ENCODE measurements at regions not wholly inside any gene's neighbourhood (a gene's known extent, or its start where the extent isn't known, plus 50 kb on each side); places are given as distances from the start of the nearest gene placed in this dataset.
A peak's percentile ranks its signal among the peaks of the same experiment; 100 is the strongest.

- 85% methylated on average over 12 of the region's 12 CpGs for WGBS
- Histone ChIP-seq H2BK15ac (ENCODE audit: low read depth, poor library complexity, severe bottlenecking) (no peak overlapping the region), H3K79me1 (replicated peaks; ENCODE audit: low read length, poor library complexity, severe bottlenecking) (no peaks in the 10 kb centered on the region), H2AK5ac (ENCODE audit: low read length, severe bottlenecking) (no peak overlapping the region), H2BK5ac (ENCODE audit: low read depth, low read length, poor library complexity, severe bottlenecking) (no peak overlapping the region), H3K27me3 (ENCODE audit: control insufficient read depth in 1 of 2, insufficient read depth in 1 of 2, low read length in 2 of 2) (peaks cover 0 to 3% of the 10 kb centered on the region in 2 experiments), H3K4me1 (ENCODE audit: control insufficient read depth, insufficient read depth, low read depth, low read length) (peaks cover 2% of the 10 kb centered on the region), H3K18ac (ENCODE audit: low read depth in 1 of 2, low read length in 2 of 2) (no peak overlapping the region), H3K9ac (ENCODE audit: low read length) (no peak overlapping the region), H3K36me3 (ENCODE audit: control insufficient read depth in 1 of 2, insufficient read depth in 2 of 2, low read depth in 1 of 2, low read length in 2 of 2) (peaks cover 0 to 6% of the 10 kb centered on the region in 2 experiments), H3K14ac (ENCODE audit: low read length in 2 of 2) (no peak overlapping the region), H3K27ac (ENCODE audit: low read length, poor library complexity, severe bottlenecking) (no peak overlapping the region), H2AFZ (ENCODE audit: low read depth, low read length) (no peak overlapping the region), H2BK12ac (ENCODE audit: low read length in 2 of 2) (no peak overlapping the region), H3K4me2 (ENCODE audit: low read length, poor library complexity, severe bottlenecking) (no peak overlapping the region), H3K4me3 (ENCODE audit: insufficient read depth in 1 of 2, low read depth in 1 of 2, low read length in 2 of 2) (no peak overlapping the region), H3K9me3 (ENCODE audit: control insufficient read depth, low read length) (peaks cover 5% of the 10 kb centered on the region), H4K91ac (ENCODE audit: low read length) (no peak overlapping the region), H4K8ac (ENCODE audit: low read length) (no peak overlapping the region), H2BK120ac (ENCODE audit: low read depth, low read length) (no peak overlapping the region), H3K23ac (ENCODE audit: low read length in 2 of 2) (no peak overlapping the region), H3K4ac (ENCODE audit: low read depth in 1 of 2, low read length in 2 of 2) (no peak overlapping the region)
- DNase-seq = no peak
Observed at GRCh38 chr11:71081704-71082230, 170.6 kb downstream of the SHANK2 start.

DNA sequence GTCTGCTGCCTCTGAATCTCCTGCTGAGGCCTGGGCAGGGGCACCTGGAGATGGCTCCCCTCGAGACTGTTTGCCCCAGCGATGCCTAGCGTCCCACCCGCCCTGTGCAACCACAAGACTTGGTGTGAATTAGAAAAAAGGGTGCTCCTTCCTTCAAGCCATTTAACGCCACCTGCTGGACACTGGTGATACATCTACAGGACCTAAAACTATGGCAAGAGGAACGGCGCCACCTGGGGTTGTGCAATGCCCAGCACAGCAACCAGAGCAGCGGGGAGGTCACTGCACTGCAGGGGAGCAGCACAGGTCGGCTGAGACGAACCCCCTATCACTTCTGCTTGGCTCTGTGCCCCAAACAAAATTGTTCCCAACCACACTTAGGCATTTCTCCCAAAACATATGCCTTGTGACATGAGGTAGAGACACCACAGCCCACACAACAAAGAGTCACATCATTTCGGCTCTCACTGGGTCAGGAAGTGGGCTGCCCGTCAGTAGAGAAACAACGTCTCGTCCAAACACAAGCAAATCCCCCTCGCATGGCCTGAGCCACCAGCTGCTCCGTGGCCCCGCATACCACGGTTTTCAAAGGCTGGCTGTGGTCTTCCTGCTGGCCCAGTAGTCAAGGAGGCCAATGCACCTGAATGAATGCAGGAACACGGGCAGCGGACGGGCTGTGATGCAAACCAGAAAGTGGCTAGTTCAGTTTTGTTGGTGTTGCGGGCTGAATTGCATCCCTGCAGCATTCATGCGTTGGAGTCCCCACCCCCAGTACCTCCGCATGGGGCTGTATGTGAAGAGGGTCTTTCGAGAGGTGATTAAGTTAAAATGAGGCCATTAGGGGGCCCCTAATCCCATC, 171.9 kb downstream of the SHANK2 start:
- peaks cover 0 to 6% of the 10 kb centered on the region in 2 experiments for H3K36me3 ChIP-seq (ENCODE audit: control insufficient read depth in 1 of 2, insufficient read depth in 2 of 2, low read depth in 1 of 2, low read length in 2 of 2)
- H2BK15ac ChIP-seq (ENCODE audit: low read depth, poor library complexity, severe bottlenecking) = no peak overlapping the region
- no peak overlapping the region for H3K9ac ChIP-seq (ENCODE audit: low read length)
- H4K91ac ChIP-seq (ENCODE audit: low read length) = no peak overlapping the region
- H3K14ac ChIP-seq (ENCODE audit: low read length in 2 of 2) = no peak overlapping the region
- peaks cover 0 to 3% of the 10 kb centered on the region in 2 experiments for H3K27me3 ChIP-seq (ENCODE audit: control insufficient read depth in 1 of 2, insufficient read depth in 1 of 2, low read length in 2 of 2)
- no peak overlapping the region for H2AK5ac ChIP-seq (ENCODE audit: low read length, severe bottlenecking)
- no peak overlapping the region for H2BK5ac ChIP-seq (ENCODE audit: low read depth, low read length, poor library complexity, severe bottlenecking)
- no peak overlapping the region for H3K4me2 ChIP-seq (ENCODE audit: low read length, poor library complexity, severe bottlenecking)
- no peak overlapping the region for H3K4ac ChIP-seq (ENCODE audit: low read depth in 1 of 2, low read length in 2 of 2)
- H2BK12ac ChIP-seq (ENCODE audit: low read length in 2 of 2) = no peak overlapping the region
- peaks cover 2% of the 10 kb centered on the region for H3K4me1 ChIP-seq (ENCODE audit: control insufficient read depth, insufficient read depth, low read depth, low read length)
- DNase-seq = peak; percentile 56
- H3K27ac ChIP-seq (ENCODE audit: low read length, poor library complexity, severe bottlenecking) = no peak overlapping the region
- no peak overlapping the region for H3K18ac ChIP-seq (ENCODE audit: low read depth in 1 of 2, low read length in 2 of 2)
- no peaks in the 10 kb centered on the region for H3K79me1 ChIP-seq (replicated peaks; ENCODE audit: low read length, poor library complexity, severe bottlenecking)
- H3K4me3 ChIP-seq (ENCODE audit: insufficient read depth in 1 of 2, low read depth in 1 of 2, low read length in 2 of 2) = no peak overlapping the region
- 75% methylated on average over 25 of the region's 25 CpGs for WGBS
- H2BK120ac ChIP-seq (ENCODE audit: low read depth, low read length) = no peak overlapping the region
- no peak overlapping the region for H3K23ac ChIP-seq (ENCODE audit: low read length in 2 of 2)
- H4K8ac ChIP-seq (ENCODE audit: low read length) = no peak overlapping the region
- H3K9me3 ChIP-seq (ENCODE audit: control insufficient read depth, low read length) = peaks cover 5% of the 10 kb centered on the region
- no peak overlapping the region for H2AFZ ChIP-seq (ENCODE audit: low read depth, low read length)

DNA sequence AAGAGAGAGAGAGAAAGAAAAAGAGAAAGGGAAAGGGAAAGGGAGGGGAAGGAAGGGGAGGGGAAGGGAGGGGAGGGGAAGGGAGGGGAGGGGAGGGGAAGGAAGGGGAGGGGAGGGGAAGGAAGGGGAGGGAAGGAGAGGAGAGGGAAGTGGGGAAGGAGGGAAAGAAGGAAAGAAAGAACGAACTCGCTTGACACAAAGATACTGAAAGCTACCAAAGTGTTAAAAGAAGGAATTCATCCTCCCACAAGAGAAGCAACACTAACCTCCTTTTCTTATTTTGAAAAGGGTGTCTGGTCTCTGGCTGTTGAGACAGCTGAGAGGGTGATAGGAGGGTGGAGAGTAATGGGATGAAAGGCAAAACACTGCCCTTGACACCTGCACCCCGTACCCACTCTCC, 172.6 kb downstream of the SHANK2 start:
- H3K36me3 ChIP-seq (ENCODE audit: control insufficient read depth in 1 of 2, insufficient read depth in 2 of 2, low read depth in 1 of 2, low read length in 2 of 2) = peaks cover 0 to 6% of the 10 kb centered on the region in 2 experiments
- no peak overlapping the region for H4K8ac ChIP-seq (ENCODE audit: low read length)
- H2BK15ac ChIP-seq (ENCODE audit: low read depth, poor library complexity, severe bottlenecking) = no peak overlapping the region
- H3K4ac ChIP-seq (ENCODE audit: low read depth in 1 of 2, low read length in 2 of 2) = no peak overlapping the region
- H3K27ac ChIP-seq (ENCODE audit: low read length, poor library complexity, severe bottlenecking) = no peak overlapping the region
- no peak overlapping the region for H4K91ac ChIP-seq (ENCODE audit: low read length)
- no peak overlapping the region for H3K23ac ChIP-seq (ENCODE audit: low read length in 2 of 2)
- H3K9me3 ChIP-seq (ENCODE audit: control insufficient read depth, low read length) = peaks cover 5% of the 10 kb centered on the region
- H3K18ac ChIP-seq (ENCODE audit: low read depth in 1 of 2, low read length in 2 of 2) = no peak overlapping the region
- H3K4me3 ChIP-seq (ENCODE audit: insufficient read depth in 1 of 2, low read depth in 1 of 2, low read length in 2 of 2) = no peak overlapping the region
- H3K4me2 ChIP-seq (ENCODE audit: low read length, poor library complexity, severe bottlenecking) = no peak overlapping the region
- 93% methylated on average over 1 of the region's 3 CpGs for WGBS
- no peak overlapping the region for H3K14ac ChIP-seq (ENCODE audit: low read length in 2 of 2)
- H2BK120ac ChIP-seq (ENCODE audit: low read depth, low read length) = no peak overlapping the region
- peaks cover 2% of the 10 kb centered on the region for H3K4me1 ChIP-seq (ENCODE audit: control insufficient read depth, insufficient read depth, low read depth, low read length)
- H3K27me3 ChIP-seq (ENCODE audit: control insufficient read depth in 1 of 2, insufficient read depth in 1 of 2, low read length in 2 of 2) = peaks cover 0 to 3% of the 10 kb centered on the region in 2 experiments
- no peak overlapping the region for H3K9ac ChIP-seq (ENCODE audit: low read length)
- DNase-seq = no peak
- H2BK5ac ChIP-seq (ENCODE audit: low read depth, low read length, poor library complexity, severe bottlenecking) = no peak overlapping the region
- no peak overlapping the region for H2AK5ac ChIP-seq (ENCODE audit: low read length, severe bottlenecking)
- no peaks in the 10 kb centered on the region for H3K79me1 ChIP-seq (replicated peaks; ENCODE audit: low read length, poor library complexity, severe bottlenecking)
- no peak overlapping the region for H2AFZ ChIP-seq (ENCODE audit: low read depth, low read length)
- no peak overlapping the region for H2BK12ac ChIP-seq (ENCODE audit: low read length in 2 of 2)

GRCh38 chr11:71078482-71078881, 173.9 kb downstream of the SHANK2 start:
- peaks cover 0 to 7% of the 10 kb centered on the region in 2 experiments for H3K36me3 ChIP-seq (ENCODE audit: control insufficient read depth in 1 of 2, insufficient read depth in 2 of 2, low read depth in 1 of 2, low read length in 2 of 2)
- WGBS = 82% methylated on average over 5 of the region's 6 CpGs

More at GRCh38 chr11:71078482-71078881, 173.9 kb downstream of the SHANK2 start:
- no peak overlapping the region for H4K8ac ChIP-seq (ENCODE audit: low read length)
- H2BK120ac ChIP-seq (ENCODE audit: low read depth, low read length) = no peak overlapping the region
- no peak overlapping the region for H2BK5ac ChIP-seq (ENCODE audit: low read depth, low read length, poor library complexity, severe bottlenecking)
- H3K4ac ChIP-seq (ENCODE audit: low read depth in 1 of 2, low read length in 2 of 2) = no peak overlapping the region
- H3K79me1 ChIP-seq (replicated peaks; ENCODE audit: low read length, poor library complexity, severe bottlenecking) = no peaks in the 10 kb centered on the region
- no peak overlapping the region for H2AK5ac ChIP-seq (ENCODE audit: low read length, severe bottlenecking)
- H3K27ac ChIP-seq (ENCODE audit: low read length, poor library complexity, severe bottlenecking) = no peak overlapping the region
- H3K18ac ChIP-seq (ENCODE audit: low read depth in 1 of 2, low read length in 2 of 2) = no peak overlapping the region
- peaks cover 2% of the 10 kb centered on the region for H3K4me1 ChIP-seq (ENCODE audit: control insufficient read depth, insufficient read depth, low read depth, low read length)
- H3K4me3 ChIP-seq (ENCODE audit: insufficient read depth in 1 of 2, low read depth in 1 of 2, low read length in 2 of 2) = no peak overlapping the region
- DNase-seq = peak; percentile 62
- no peak overlapping the region for H3K14ac ChIP-seq (ENCODE audit: low read length in 2 of 2)
- no peak overlapping the region for H2BK12ac ChIP-seq (ENCODE audit: low read length in 2 of 2)
- H2AFZ ChIP-seq (ENCODE audit: low read depth, low read length) = no peak overlapping the region
- H3K9ac ChIP-seq (ENCODE audit: low read length) = no peak overlapping the region
- no peak overlapping the region for H4K91ac ChIP-seq (ENCODE audit: low read length)
- no peak overlapping the region for H3K4me2 ChIP-seq (ENCODE audit: low read length, poor library complexity, severe bottlenecking)
- no peak overlapping the region for H3K23ac ChIP-seq (ENCODE audit: low read length in 2 of 2)
- no peak overlapping the region for H2BK15ac ChIP-seq (ENCODE audit: low read depth, poor library complexity, severe bottlenecking)
- peaks cover 0 to 3% of the 10 kb centered on the region in 2 experiments for H3K27me3 ChIP-seq (ENCODE audit: control insufficient read depth in 1 of 2, insufficient read depth in 1 of 2, low read length in 2 of 2)
- peaks cover 5% of the 10 kb centered on the region for H3K9me3 ChIP-seq (ENCODE audit: control insufficient read depth, low read length)
